Stimulated activated naive CD8-positive, alpha-beta T cell treated with anti-CD3 and anti-CD28 coated beads, Interleukin-15, Interleukin-2, amounts not matched to agents 100 U/mL and 50 U/mL, for 24 hours (primary cell): ENCODE measurements at regions not wholly inside any gene's neighbourhood (a gene's known extent, or its start where the extent isn't known, plus 50 kb on each side); places are given as distances from the start of the nearest gene placed in this dataset.

Experiments used
- ATAC-seq: fragments of 150-1000 bp; cut with Tn5 transposase; one replicate; pipeline ENCODE4 v1.10.0; 2021
- DNase-seq: peaks from one replicate; pipeline ENCODE4 v3.0.0; 2021

GRCh38 chr1:87683196-87683956 is 354.7 kb downstream of the LMO4 start:
- DNase-seq (no peak), ATAC-seq (no peak)

GRCh38 chr1:87684194-87684593 is 355.5 kb downstream of the LMO4 start:
- no peak for ATAC-seq
- DNase-seq = no peak

- ATAC-seq = no peak
- no peak for DNase-seq
These were observed 356.1 kb downstream of the LMO4 start for GRCh38 chr1:87684713-87685205.

GRCh38 chr1:87685311-87686135 is 356.8 kb downstream of the LMO4 start:
- ATAC-seq (no peak), DNase-seq (no peak)

DNA sequence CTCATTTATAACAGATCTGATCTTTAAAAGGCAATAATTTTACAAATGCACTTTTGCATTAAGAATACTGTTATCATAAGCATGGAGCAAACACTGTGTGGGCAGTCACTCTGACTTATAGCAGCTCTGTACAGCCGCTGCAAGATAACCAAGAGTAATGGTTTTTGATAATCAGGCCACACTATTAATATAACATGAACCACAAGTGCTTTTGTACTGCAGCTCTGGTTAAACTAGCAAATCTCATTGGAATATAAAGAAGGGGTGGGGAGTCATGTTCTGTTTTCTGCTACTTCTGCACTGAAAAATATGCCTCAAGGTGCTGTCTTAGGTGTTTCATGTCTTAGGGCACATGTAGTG is 357.4 kb downstream of the LMO4 start:
- DNase-seq = no peak
- no peak for ATAC-seq

GRCh38 chr1:87686671-87687070 is 358.0 kb downstream of the LMO4 start:
- ATAC-seq (no peak), DNase-seq (no peak)

DNA sequence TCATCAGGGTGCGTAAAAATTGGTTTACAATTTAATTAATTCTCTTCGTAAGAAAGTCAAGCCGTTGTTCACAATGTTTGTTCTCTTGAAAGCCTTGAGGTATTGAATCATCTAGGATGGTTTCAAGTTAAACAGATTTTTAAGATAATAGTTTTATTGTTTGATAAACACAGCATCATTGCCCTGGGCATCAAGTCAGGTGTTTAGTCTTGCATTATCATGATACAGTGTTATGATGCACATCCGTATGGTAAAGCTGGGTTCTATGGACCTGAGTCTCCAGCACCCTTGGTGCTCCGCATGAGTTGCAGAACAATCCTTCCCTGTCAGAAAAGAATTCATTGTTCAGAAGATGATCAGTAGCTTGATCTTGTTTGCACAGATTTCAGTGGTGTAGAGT is 359.5 kb downstream of the LMO4 start:
- ATAC-seq (no peak), DNase-seq (no peak)

GRCh38 chr1:87689487-87689886 is 360.8 kb downstream of the LMO4 start:
- ATAC-seq (no peak), DNase-seq (no peak)

GRCh38 chr1:87696483-87696882 is 367.8 kb downstream of the LMO4 start:
- DNase-seq (no peak), ATAC-seq (no peak)

GRCh38 chr1:87702455-87702854 is 373.8 kb downstream of the LMO4 start:
- DNase-seq (no peak), ATAC-seq (no peak)

DNA sequence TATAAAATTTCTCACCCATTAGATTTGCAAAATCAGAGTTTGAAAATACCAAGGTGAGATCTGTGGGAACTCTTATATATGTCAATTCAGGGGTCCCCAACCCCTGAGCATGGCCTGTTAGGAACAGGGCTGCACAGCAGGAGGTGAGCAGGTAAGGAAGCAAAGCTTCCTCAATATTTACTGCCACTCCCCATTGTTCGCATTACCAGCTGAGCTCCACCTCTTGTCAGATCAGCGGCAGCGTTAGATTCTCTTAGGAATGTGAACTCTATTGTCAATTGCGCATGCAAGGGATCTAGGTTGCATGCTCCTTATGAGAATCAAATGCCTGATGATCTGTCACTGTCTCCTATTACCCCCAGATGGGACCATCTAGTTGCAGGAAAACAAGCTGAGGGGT is 376.6 kb downstream of the LMO4 start:
- DNase-seq (no peak), ATAC-seq (no peak)

GRCh38 chr1:87706203-87706602 is 377.5 kb downstream of the LMO4 start:
- no peak for ATAC-seq
- DNase-seq = no peak

GRCh38 chr1:87706779-87707228 is 378.1 kb downstream of the LMO4 start:
- ATAC-seq = no peak
- DNase-seq = no peak

DNA sequence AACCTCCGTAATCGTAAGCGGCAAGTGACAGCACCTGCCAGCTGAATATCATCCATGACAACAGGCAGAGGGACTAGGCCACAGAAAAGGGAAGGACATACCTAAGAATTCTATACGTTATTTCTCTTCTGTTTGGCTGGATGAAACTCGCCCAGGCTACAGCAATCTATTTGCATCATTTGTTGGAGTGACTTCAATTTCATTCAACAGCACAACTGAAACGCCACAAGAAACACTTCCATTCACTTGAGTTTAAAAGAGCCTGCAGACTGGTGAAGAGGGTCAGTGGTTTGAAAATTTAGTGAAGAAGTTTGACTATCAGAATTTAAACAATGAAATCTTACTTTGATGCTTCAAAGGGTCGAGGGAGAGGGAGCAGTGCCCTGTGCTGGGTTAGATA is 378.7 kb downstream of the LMO4 start:
- DNase-seq (no peak), ATAC-seq (no peak)

- ATAC-seq (no peak), DNase-seq (no peak)
These were observed 383.8 kb downstream of the LMO4 start for GRCh38 chr1:87712261-87713010.

- DNase-seq = no peak
- ATAC-seq = no peak
These were observed 385.6 kb downstream of the LMO4 start for GRCh38 chr1:87714278-87714677.

DNA sequence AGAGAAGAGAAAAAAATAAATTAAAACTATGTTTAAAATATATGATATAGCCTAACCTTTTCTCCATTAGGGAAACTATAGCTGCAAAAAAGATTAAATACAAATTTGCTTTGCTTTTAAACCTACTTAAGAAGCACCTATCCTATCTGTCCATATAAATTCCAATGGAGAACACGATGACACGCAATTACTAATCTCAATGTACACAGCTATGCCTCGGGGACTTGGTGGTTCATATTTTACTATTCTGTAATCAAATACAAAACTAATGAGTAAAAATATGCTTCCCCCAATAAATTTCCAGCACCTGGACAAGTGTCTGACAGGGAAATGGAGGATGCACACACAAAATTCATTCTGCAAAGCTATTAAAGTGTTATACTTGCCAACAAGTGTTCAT is 386.4 kb downstream of the LMO4 start:
- ATAC-seq (no peak), DNase-seq (no peak)

DNA sequence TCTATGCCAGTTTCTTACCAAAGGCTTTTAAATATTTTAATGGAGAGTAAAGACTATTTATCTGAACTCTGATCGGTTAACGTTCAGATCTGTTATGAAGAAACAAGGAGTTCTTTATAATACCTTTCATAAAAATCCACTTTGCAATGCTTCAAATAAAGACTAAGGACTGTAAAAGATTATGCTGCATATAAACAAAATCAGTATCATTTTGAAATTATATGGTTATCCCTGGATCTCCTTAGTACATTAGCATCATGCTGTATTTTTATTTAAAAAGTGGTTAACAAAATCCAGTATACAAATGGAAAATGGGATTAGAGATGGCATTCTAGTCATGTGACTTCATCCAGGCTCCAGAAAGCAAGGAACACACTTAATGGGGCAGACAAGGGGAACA is 386.8 kb downstream of the LMO4 start:
- DNase-seq = no peak
- no peak for ATAC-seq

DNA sequence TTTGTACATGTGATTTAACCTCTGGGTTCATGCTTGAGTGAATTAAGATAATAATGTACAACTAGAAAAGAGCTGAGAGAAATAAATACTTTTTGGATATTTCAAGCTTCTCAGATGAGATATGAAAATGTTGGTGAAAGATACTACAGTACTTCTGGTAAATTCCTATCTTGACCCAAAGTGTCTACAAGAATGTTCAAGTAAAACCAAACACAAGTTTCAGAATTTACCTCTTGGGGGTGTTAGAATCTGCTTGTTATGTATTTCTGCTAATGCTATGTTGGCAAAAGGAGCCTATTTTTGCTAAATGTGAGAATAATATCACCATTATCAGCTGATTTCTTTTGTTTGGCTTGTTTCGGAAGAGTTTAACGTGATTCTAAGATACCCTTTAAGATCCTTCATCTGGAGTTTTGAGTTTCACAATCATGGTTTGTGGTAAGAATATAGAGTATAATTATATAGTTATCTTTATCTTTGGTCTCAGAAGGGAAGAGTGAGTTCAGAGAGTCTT is 388.5 kb downstream of the LMO4 start:
- no peak for DNase-seq
- ATAC-seq = no peak

DNA sequence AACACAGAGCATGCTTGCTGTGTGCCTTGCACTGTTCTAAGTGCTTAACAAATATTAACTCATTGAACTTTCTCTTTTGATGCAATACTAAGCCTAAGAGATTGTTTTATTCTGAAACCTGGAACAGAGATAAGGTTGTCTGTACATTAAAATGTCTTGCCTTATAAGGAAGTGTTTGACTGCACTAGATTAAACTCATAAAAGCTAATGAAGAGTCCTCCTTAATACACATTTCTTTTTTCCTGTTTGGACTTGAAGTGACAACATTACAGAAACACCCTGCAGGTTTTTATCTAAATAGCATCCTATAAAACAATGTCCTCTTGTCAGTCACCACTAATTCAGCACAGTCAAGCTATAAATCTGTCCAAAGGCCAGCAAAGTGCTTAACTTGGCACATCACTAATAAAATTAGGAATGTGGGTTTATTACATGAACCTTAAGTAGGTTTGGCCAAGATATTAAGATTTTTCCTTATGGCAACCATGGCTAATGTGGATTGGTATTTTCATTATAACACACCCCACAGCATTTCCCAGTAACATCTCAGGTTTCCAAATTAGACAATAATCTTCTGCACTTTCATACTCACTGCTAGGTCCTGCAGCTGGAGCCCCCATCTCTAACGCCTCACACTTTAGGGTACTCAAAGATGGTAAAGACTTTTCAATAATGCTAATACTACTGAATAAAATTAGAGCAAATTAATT is 389.7 kb downstream of the LMO4 start:
- ATAC-seq = no peak
- DNase-seq = no peak

DNA sequence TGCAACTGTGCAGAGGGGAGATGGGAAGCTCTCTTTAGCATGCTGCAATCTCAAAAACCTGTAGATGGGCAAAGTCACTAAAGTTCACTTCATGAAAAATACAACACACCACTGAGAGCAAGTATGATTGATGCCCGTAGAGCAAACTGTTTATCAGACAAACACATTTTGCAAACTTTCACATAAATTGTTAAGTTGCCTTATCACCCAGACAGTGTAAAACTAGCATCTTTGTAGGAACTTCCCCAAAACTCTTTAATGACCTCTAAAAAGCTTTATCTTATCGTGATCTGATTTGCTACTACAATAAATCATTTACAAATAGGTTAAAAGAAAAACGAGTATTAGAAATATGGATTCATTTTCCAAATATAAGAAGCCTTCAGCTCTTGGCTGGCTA is 391.0 kb downstream of the LMO4 start:
- no peak for DNase-seq
- no peak for ATAC-seq

DNA sequence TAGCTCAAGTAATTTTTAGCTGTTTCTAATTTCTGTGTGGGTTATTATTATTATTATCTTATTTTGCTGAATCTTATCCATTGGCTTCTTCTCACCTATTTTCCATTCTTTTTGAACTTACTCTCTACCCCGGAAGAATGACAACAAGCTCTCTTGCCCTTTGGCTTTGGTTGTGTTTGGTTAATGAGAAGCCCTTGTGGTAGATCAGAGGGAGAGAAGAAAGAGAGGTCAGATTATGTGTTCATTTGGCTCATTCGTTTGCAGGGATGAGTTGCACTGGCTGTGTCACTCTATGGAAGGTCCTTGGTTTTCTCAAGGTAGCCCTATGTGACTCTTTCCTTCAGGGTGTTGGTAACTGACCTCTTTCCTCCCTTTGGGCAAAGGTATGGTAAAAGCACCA is 391.9 kb downstream of the LMO4 start:
- ATAC-seq (no peak), DNase-seq (no peak)
